Epithelial cell of esophagus (primary cell): ENCODE measurements at regions not wholly inside any gene's neighbourhood (a gene's known extent, or its start where the extent isn't known, plus 50 kb on each side); places are given as distances from the start of the nearest gene placed in this dataset.

Source experiments
- DNase-seq: peaks from one replicate; pipeline ENCODE4 v3.0.0; 2010; ENCODE audit warnings: low read depth
- H3K4me3 ChIP-seq: 2 replicates; pipeline ENCODE4 v1.5.1; 2011; ENCODE audit warnings: mild to moderate bottlenecking, low read length, control low read depth
- CTCF ChIP-seq: IDR thresholded peaks from 2 replicates; pipeline ENCODE4 v1.5.1; 2011; ENCODE audit warnings: low read depth, mild to moderate bottlenecking, low read length, control low read depth, inconsistent platforms; ENCODE audit not compliant: insufficient read depth; ENCODE audit errors: missing control alignments

GRCh38 chr10:106399112-106399511 is 765.4 kb downstream of the SORCS1 start:
- TF ChIP-seq CTCF = no peak
- no peak overlapping the region for H3K4me3 ChIP-seq
- DNase-seq = no peak

- no peak for DNase-seq
- no peak overlapping the region for H3K4me3 ChIP-seq
- no peak for TF ChIP-seq CTCF
These were observed 768.3 kb downstream of the SORCS1 start for GRCh38 chr10:106396192-106396591.

- DNase-seq = peak; percentile 58
- no peak overlapping the region for H3K4me3 ChIP-seq
- TF ChIP-seq CTCF = no peak
These were observed 769.3 kb downstream of the SORCS1 start for GRCh38 chr10:106395041-106395749.

GRCh38 chr10:106392778-106393177 is 771.7 kb downstream of the SORCS1 start:
- DNase-seq = no peak
- TF ChIP-seq CTCF = no peak
- H3K4me3 ChIP-seq = no peak overlapping the region

GRCh38 chr10:106387063-106387462 is 777.4 kb downstream of the SORCS1 start:
- no peak for TF ChIP-seq CTCF
- H3K4me3 ChIP-seq = no peak overlapping the region
- peak; percentile 68 for DNase-seq

GRCh38 chr10:106384496-106384895 is 780.0 kb downstream of the SORCS1 start:
- no peak for DNase-seq
- no peak overlapping the region for H3K4me3 ChIP-seq
- no peak for TF ChIP-seq CTCF

GRCh38 chr10:106380706-106381105 is 783.8 kb downstream of the SORCS1 start:
- no peak overlapping the region for H3K4me3 ChIP-seq
- TF ChIP-seq CTCF = no peak
- DNase-seq = peak; percentile 19
